ENCODE measurements at regions not wholly inside any gene's neighbourhood (a gene's known extent, or its start where the extent isn't known, plus 50 kb on each side); places are given as distances from the start of the nearest gene placed in this dataset.
"Not testable (repeated sequence)": the region's sequence is repeated elsewhere in the genome, so short reads cannot be mapped to it uniquely, and the experiment has no call there.

DNA sequence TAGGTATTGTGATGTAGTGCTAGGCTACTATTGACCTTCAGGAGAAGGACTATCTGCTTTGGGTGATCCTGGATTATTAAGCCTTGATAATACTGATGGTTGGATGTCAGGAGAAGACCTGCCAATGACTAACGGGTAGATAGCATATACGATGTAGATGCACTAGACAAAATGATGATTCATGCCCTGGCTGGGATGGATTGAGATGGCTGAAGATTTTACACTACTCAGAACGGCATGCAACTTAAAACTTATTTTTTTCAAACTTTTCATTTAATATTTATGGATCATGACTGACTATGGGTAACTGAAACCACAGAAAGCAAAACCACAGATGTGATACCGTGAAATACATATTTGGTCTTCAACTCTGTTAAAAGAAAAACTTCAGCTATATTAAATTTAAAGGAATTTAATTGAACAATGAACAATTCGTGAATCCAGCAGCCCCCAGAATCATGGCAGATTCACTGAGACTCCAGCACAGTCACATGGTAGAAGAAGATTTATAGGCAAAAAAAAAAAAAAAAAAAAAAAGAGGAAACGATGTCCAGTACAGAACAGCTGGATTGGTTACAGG is 124.6 kb upstream of the CDK13 start:
- DNase-seq: no peak

- no peak for DNase-seq
Measured at GRCh38 chr7:39826166-39826565, 123.9 kb upstream of the CDK13 start.

DNA sequence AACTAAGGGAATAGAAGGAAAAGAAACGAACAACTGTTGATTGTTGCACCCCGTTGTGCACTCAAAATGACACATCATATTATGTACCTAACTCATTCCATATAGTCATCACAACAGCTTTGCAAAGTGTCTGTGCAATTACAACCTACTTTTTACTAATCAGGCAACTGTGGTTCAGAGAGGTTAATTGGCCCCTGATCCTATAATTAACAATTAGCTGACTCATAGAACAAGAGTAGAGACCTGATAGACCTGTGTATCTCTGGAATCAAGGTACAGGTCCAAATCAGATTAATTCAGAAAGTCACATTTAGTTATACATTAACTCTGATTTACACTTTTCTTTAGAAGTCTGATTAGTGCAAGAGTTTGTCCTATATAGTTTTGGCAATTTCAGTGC is 122.5 kb upstream of the CDK13 start:
- no peak for DNase-seq

GRCh38 chr7:39829028-39829427 is 121.0 kb upstream of the CDK13 start:
- no peak for DNase-seq

- no peak for DNase-seq
Measured at GRCh38 chr7:39832519-39833085, 117.5 kb upstream of the CDK13 start.

DNA sequence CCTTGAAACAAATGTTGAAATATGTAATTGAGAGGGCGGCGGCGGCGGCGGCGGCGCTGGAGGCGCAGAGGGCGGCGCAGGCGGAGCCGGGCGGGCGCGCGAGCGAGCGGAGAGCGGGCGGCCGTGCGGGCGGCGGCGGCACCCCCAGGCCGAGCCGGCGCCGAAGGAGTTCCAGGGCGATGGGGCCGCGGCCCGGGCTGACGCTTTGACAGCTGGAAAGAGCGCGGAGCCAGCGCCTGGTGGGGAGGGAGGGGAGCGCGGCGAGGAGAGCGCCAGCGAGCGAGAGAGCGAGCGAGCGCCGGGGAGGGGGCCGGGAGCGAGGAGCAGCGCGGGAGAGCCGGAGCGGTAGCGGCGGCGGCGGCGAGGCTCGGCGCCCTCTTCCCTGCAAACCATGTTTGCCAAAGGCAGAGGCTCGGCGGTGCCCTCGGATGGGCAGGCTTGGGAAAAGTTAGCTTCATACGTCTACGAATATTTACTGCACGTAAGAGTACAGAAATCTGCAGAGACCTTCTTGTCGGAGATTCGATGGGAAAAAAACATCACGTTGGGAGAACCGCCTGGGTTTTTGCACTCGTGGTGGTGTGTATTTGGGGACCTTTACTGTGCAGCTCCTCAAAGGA is 116.8 kb upstream of the CDK13 start:
- peak; percentile 57 for DNase-seq

GRCh38 chr7:39833865-39834634 is 116.0 kb upstream of the CDK13 start:
- DNase-seq: not testable (repeated sequence)

- no peak for DNase-seq
Measured at GRCh38 chr7:39838326-39838725, 111.7 kb upstream of the CDK13 start.

GRCh38 chr7:39845006-39845405 is 105.0 kb upstream of the CDK13 start:
- no peak for DNase-seq

GRCh38 chr7:39847227-39847626 is 102.8 kb upstream of the CDK13 start:
- DNase-seq: no peak

DNA sequence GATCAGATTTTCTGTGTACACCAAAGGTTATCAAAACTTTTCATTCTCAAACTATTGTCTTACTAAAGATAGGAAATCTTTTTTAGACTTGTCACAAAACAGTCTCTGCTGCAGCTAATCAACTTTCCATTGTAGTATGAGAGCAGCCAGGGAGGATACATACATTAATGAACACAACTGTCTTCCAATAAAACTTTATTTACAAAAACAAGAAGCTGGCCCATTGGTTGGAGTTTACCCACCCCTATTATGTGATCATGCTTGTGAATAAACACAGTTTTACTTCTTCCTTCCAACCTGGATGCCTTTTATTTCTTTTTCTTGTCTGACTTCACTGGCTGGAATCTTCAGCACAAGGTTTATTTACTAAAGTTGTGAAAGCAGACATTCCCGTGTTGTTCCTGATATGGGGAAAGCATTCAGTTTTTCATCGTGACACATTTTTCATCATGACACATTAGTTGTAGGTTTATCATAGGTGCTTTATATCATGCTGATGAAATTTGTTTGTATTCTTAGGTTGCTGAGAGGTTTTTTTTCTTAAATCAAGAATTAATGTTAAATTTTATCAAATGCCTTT is 98.5 kb upstream of the CDK13 start:
- no peak for DNase-seq

- not testable (repeated sequence) for DNase-seq
Measured at GRCh38 chr7:39854616-39855324, 95.3 kb upstream of the CDK13 start.

DNA sequence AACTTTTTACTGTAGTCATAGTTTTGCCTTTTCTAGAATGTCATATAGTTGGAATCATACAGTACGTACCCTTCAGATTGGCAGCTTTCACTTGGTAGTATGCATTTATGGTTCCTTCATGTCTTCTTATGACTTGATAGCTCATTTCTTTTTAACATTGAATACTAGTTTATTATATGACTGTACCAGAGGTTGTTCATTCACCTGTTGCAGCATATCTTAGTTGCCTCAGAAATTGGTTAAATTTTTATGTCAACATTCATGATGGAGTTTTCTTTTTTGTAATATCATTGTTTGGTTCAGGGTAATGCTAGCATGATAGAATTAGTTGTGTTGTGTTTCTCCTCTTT is 94.8 kb upstream of the CDK13 start:
- no peak for DNase-seq

DNA sequence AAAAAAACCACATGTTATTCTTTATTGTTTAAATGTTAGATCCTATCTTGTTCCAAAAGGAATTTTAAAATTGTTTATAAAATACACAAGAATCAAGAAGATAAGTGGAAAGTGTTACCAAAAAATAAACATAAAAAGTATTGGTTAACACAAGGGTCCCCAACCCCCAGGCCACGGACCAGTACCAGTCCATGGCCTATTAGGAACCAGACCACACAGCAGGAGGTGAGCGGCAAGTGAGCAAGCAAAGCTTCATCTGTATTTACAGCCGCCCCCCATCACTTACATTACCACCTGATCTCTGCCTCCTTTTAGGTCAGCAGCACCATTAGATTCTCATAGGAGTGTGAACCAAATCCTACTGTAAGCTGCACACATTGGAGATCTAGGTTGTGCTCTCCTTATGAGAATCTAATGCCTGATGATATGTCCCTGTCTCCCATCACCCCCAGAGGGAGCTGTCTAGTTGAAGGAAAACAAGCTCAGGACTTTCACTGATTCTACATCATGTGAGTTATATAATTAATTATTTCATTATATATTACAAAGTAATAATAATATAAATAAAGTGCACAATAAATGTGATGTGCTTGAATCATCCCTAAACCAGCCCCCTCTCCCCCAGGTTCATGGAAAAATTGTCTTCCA is 86.3 kb upstream of the CDK13 start:
- DNase-seq: not testable (repeated sequence)

DNA sequence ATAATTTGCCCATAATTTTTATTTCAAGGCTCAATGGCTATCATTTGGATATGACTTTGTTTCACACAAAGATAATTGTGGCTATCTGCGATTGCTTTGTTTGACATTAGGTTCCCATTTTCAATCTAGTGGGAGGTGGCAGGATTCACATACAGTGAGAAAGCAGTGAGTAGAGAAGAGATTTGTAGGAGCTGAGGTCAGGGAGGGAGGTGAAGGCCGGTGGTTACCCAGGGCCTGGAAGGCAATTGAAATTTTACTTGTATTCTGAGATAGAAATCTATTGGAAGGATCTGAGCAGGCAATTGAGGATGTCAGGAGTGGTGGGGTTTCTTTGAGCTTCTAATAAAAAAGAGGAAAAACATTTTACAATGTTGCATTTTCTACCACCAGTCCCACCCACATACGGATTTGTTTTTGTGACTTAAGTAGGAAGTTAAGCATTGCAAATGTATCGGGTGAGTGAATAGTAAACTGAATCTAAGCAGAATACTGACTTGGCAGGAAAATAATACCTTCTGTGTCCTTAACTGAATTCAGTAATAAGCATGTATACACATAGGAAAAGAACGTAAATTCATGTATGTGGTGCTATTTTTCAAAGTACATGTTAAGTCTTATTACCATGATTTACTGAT is 80.1 kb upstream of the CDK13 start:
- not testable (repeated sequence) for DNase-seq

DNA sequence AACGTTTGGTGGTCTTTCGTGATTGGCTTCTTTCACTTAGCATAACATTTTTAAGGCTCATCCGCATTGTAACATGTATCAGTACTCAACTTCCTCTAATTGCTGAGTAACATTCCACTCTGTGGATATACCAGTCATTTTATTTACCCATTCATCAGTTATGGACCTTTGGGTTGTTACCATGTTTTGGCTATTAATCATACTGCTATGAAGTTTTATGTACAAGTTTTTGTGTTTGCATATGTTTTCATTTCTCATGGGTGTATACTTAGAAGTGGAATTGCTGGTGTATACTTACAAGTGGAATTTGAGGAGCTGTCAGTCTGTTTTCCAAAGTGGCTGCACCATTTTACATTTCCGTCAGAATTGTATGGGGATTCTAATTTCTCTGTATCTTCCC is 78.4 kb upstream of the CDK13 start:
- not testable (repeated sequence) for DNase-seq

- DNase-seq: no peak
Measured at GRCh38 chr7:39880556-39880955, 69.5 kb upstream of the CDK13 start.

GRCh38 chr7:39882148-39882784 is 67.8 kb upstream of the CDK13 start:
- DNase-seq: no peak

GRCh38 chr7:39883812-39884390 is 66.2 kb upstream of the CDK13 start:
- DNase-seq: no peak

GRCh38 chr7:39888171-39888853 is 61.7 kb upstream of the CDK13 start:
- DNase-seq: no peak

Data from DMS 273 treated with DMSO at 0.1 percent for 48 hours (cell line).